WTC11 (cell line): ENCODE measurements at regions not wholly inside any gene's neighbourhood (a gene's known extent, or its start where the extent isn't known, plus 50 kb on each side); places are given as distances from the start of the nearest gene placed in this dataset.

Experiments used
- ATF6 ChIP-seq: sonication (generic); formaldehyde crosslinking; IDR thresholded peaks from 2 replicates; pipeline ENCODE4 v1.8.1; 2023; ENCODE audit warnings: mild to moderate bottlenecking, missing genetic modification reagents
- CTCF ChIP-seq: fragments of 200-600 bp; IDR thresholded peaks from 2 replicates; pipeline ENCODE4 v1.8.0; 2022; ENCODE audit warnings: antibody characterized with exemption
- MYBL2 ChIP-seq: sonication (generic); formaldehyde crosslinking; IDR thresholded peaks from 2 replicates; pipeline ENCODE4 v1.8.1; 2023; ENCODE audit warnings: mild to moderate bottlenecking, moderate library complexity, missing genetic modification reagents
- ZNF121 ChIP-seq: sonication (generic); formaldehyde crosslinking; IDR thresholded peaks from 2 replicates; pipeline ENCODE4 v1.8.0; 2023; ENCODE audit warnings: missing genetic modification reagents
- TF ChIP-seq, protein P1 (sequence below): sonication (generic); formaldehyde crosslinking; IDR thresholded peaks from 2 replicates; pipeline ENCODE4 v1.8.1; 2022; ENCODE audit warnings: mild to moderate bottlenecking, missing genetic modification reagents, moderate library complexity, borderline replicate concordance

GRCh38 chr14:89702876-89703200, 251.7 kb downstream of the EFCAB11 start:
- no peak for TF ChIP-seq MYBL2 (CRISPR knock-in tag)
- TF ChIP-seq ZNF121 (CRISPR knock-in tag) = no peak
- TF ChIP-seq CTCF = no peak
- TF ChIP-seq ATF6 (CRISPR knock-in tag) = no peak
- TF ChIP-seq, protein P1, sequence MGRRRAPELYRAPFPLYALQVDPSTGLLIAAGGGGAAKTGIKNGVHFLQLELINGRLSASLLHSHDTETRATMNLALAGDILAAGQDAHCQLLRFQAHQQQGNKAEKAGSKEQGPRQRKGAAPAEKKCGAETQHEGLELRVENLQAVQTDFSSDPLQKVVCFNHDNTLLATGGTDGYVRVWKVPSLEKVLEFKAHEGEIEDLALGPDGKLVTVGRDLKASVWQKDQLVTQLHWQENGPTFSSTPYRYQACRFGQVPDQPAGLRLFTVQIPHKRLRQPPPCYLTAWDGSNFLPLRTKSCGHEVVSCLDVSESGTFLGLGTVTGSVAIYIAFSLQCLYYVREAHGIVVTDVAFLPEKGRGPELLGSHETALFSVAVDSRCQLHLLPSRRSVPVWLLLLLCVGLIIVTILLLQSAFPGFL (CRISPR knock-in tag) = no peak
